Fibroblast of skin of right quadriceps (primary cell): ENCODE measurements at regions not wholly inside any gene's neighbourhood (a gene's known extent, or its start where the extent isn't known, plus 50 kb on each side); places are given as distances from the start of the nearest gene placed in this dataset.
A peak's percentile ranks its signal among the peaks of the same experiment; 100 is the strongest.
"Not testable (repeated sequence)": the region's sequence is repeated elsewhere in the genome, so short reads cannot be mapped to it uniquely, and the experiment has no call there.

Source experiments
- DNase-seq: peaks from one replicate; pipeline ENCODE4 v3.0.0-alpha.2; 2013

DNA sequence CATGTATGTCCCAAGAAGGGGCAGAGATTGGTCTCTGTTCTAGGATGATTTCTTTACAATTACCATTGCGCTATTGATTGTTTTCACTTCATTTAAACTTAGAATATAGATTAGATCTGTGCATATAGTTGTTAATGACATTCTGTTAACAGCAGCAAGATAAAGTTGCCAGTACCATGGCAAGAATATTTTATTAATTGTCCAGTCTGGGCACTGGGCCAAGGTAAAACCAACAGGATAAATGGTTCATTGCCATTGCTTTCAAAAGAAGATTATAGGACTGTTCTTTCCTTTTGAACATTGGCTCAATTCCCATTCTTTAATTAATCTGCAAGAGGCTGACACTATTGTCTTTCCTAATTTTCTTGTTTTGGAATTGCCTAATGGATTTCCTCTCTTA lies 592.4 kb downstream of the RFPL4B start:
- no peak for DNase-seq

DNA sequence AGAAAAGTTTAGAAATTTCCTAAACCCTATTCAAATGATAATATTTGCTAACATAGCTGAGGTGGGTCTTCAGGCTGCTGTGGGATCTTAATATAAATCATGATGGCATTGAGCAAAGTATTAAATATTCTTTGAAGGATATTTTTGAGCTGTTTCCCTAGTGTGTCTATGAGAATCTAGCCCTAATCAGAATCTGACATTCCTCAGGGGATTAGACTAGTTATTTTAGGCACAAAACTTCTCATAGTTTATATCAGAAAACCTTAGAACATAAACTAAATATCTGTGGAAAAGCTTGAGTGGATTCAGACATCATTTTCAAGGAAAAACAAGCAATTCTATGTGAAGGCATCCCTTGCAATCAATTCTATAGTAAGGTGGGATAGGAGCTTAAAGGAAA lies 594.5 kb downstream of the RFPL4B start:
- no peak for DNase-seq

DNA sequence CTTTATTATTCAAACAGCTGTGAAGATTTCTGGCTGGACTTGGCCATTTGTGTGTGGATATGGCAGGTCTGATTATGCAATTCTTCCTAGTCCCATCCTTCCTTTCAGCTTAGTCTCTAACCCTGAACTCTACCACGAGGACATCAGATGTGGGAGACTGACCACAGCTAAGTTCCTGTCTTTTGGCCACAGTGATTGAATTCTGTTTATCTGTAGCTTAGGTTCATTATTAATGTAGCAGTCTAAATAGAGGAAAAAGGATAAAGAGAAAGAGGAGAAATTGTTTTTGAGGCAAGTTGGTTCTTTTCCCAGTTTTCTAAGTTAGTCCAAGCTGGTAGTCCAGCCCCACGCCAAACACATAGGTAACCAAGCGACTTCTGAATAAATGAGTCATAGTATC lies 598.9 kb downstream of the RFPL4B start:
- no peak for DNase-seq

DNA sequence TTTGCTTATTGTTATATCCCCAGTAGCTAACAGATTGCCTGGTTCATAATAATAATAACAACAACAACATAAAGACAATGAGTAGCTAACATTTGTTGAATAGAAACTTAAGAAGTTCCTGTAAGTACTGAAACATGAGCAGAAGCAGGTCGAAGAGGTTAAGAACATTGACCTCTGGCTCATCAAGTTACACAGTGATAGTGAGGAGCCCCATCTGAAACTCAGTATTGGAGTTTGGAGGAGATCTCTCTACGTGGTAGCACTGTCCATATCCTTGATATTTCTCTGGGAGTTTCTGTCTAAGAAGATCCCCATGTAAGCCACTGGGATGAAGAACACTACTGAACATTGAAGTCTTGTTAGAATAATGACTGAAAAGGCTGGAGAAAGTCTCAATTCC lies 600.4 kb downstream of the RFPL4B start:
- DNase-seq: no peak

DNA sequence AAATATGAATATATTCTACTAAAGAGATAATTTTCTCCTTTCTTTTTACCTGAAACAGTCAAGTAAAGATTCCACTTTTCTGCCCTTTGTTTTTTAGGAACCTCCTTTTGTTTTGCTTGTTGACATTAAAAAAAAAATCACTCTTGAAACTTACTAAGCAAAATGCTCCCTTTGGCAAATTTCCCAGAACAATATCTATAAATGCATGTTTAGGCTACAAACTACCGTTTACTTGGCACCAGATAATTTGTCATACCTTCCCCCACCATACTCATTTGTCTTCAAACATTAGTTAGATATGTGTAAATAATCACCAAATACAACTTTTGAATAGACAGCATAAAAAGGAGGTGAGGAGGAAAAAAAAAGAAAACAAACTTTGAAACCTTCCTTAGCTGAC lies 604.7 kb downstream of the RFPL4B start:
- peak; percentile 32 for DNase-seq

DNA sequence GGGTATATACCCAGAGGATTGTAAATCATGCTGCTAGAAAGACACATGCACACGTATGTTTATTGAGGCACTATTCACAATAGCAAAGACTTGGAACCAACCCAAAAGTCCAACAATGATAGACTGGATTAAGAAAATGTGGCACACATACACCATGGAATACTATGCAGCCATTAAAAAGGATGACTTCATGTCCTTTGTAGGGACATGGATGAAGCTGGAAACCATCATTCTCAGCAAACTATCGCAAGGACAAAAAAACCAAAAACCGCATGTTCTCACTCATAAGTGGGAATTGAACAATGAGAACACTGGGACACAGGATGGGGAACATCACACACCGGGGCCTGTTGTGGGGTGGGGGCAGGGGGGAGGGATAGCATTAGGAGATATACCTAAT lies 608.6 kb downstream of the RFPL4B start:
- not testable (repeated sequence) for DNase-seq

DNA sequence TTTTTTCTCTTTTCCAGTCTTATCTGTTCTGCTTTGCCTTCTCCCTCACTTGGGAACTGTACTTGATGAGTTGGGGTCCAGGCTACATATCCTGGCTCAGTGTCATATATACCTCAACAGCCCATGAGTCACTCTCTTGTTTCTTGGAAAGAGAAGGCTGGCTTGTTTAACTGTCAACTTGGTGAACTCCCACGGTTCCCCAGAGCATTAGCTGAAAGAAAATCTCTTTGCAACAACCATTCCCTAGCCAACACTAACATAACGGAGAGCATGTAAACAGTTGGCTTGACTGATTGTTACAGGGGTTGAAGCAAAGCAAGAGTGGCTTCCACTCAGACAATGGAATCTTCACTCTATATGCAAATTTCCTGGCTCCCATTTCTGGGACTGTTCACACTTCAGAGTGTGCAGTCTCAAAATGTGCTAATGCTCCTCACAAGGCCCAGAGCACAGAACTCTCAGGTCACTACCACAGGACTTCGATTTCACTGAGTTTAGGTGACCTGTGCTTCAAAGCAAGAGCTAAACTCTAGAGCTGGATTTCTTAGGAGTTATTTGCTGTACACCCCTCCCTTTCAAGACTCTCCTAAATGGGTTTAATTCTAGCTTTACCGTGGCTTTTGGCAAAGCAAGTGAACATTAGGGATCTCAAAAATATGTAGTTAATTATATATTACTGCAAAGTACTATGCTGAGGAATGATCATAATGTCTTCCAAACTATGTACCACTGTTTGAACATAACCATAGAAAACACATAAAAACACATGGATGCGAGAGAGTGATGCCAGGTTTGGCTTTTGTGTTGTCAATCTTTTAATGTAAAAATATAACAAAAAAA lies 609.8 kb downstream of the RFPL4B start:
- DNase-seq: peak; percentile 96

DNA sequence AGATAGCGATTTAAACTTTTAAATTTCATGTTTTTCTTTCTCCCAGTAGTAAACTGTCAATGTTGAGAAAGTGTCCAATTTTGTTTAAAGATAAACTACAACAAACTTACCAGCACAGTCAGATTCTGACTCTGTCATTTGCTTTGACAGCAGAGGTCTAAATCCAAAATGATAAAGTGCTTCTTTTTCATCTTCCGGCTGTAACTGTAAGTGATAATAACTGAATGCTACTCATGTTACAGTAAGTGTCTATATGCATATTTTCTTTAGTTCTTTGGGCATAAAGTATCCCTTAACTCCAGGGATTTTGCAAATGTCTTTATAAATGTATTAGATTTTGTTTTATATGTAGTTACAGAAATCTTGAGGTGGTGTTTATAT lies 610.4 kb downstream of the RFPL4B start:
- DNase-seq: no peak

DNA sequence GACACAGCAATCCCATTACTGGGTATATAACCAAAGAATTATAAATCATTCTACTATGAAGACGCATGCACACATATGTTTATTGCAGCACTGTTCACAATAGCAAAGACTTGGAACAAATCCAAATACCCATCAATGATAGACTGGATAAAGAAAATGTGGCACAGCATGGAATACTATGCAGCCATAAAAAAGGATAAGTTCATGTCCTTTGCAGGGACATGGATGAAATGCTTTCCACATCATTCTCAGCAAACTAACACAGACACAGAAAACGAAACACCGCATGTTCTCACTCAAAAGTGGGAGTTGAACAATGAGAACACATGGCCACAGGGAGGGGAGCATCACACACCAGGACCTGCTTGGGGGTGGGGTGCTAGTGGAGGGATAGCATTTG lies 613.0 kb downstream of the RFPL4B start:
- not testable (repeated sequence) for DNase-seq

DNA sequence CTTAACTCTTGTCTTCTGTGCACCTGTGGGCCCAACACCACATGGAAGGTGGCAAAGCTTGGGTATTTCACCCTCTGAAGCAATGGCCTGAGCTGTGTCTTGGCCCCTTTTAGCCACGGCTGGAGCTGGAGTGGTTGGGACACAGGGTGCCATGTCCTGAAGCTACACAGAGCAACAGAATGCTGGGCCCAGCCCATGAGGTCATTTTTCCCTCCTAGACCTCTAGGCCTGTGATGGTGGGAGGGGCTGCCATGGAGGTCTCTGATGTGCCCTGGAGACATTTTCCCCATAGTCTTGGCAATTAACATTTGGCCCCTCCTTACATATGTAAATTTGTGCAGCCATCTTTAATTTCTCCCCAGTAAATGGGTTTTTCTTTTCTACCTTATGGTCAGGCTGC lies 620.8 kb downstream of the RFPL4B start:
- DNase-seq: no peak

DNA sequence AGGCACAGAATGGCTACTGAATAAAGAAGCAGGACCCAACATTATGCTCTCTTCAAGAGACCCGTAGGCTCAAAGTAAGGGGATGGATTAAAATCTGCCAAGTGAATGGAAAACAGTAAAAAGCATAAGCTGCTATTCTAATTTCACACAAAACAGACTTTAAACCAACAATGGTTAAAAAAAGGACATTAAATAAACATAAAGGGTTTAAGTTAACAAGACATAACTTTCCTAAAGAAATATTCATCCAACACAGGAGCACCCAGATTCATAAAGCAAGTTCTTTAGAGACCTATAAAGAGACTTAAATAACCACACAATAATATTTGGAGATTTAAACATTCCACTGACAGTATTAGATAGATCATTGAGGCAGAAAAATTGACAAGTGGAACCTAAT lies 624.5 kb downstream of the RFPL4B start:
- DNase-seq: no peak

DNA sequence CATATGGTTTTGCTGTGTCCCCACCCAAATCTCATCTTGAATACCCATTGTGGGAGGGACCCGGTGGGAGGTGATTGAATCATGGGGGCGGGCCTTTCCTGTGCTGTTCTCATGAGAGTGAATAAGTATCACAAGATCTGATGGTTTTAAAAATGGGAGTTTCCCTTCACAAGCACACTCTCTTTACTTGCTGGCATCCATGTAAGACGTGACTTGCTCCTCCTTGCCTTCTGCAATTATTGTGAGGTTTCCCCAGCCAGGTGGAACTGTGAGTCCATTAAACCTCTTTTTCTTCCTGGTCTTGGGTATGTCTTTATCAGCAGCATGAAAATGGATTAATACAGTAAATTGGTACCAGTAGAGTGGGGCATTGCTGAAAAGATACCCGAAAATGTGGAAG lies 627.8 kb downstream of the RFPL4B start:
- not testable (repeated sequence) for DNase-seq

DNA sequence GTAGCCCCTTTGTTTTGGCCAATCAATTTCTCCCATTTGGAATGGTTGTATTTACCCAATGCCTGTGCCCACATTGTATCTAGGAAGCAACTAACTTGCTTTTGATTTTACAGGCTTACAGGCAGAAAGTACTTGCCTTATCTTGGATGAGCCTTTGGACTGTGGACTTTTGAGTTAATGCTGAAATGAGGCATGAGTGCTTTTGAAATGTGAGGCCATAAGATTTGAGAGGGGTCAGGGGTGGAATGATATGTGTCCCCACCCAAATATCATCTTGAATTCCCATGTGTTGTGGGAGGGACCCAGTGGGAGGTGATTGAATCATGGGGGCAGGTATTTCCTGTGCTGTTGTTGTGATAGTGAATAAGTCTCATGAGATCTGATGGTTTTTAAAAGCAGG lies 629.4 kb downstream of the RFPL4B start:
- not testable (repeated sequence) for DNase-seq

DNA sequence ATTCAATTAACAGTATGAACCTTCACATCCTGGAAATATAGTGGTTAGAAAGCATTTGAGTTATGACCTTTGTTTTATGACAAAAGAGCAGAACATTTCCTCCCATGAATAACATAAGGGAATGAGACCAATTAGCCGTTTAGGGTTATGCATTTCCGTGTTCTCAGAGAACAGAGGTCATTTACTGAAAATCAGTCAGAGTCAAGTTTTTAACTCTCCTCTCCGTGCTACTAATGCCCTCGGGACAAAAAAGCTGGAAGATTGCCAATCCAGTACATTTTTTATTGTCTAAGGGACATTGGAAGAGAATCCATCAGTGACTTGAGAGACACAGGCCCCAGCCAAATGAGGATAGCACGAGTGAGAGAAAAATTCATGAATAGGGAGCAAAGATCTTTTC lies 632.7 kb downstream of the RFPL4B start:
- peak; percentile 64 for DNase-seq

DNA sequence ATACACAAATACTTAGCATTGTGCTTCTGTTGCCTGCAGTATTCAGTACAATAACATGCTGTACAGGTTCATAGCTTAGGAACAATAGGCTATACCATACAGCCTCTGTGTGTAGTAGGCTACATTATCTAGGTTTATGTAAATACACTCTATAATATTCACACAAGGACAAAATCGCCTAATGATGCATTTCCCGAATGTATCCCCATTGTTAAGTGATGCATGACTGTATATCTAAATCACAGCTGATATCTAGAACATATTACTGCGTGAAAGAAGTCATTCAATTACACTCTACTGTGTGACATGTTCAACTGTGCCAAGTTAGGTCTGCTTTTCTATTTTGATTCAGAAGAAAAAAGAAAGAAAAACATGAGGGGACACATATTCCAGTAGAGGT lies 633.5 kb downstream of the RFPL4B start:
- DNase-seq: no peak

DNA sequence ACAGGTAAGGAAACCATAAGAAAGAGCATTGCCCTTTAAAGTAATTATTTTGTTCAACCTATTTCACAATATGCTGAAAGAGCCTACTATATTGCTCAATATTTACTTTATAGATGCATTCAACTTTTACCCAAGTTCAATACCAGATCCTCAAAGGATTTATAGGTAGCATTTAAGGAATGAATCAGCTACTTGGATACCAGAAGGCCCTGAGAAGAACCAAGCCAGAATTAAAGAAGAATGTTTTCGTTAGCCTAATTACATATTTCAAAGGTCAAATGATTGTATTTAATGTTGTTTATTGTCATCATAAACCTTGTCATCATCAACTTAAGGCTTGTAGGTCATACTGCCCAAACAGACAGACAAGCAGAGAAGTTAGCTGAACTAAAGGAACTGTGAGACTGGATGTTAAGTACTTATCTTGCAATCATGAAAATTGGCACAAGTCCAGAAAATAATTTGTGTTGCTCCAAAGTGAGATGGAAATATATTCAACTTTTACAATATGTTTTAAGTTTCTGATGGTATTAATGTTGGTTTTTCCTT lies 636.7 kb downstream of the RFPL4B start:
- peak; percentile 61 for DNase-seq

DNA sequence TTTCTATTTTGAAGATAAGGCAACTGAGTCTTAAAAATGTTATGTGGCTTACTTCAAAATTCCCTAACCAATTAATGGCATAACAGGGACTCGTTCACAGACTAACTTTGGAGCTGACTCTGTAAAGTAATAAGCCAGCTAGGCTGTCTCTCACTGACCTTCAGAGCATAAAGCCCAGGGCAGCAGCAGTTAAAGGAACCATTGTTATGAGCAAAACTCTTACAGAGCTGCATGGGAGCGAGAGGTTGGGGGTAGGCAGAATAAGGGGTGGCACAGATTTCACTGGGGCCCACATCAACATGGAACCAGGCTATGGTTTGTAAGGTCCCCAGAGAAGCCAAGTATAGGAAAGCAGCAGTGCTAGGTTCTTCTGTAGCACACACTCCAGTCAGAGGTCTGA lies 637.8 kb downstream of the RFPL4B start:
- DNase-seq: no peak

DNA sequence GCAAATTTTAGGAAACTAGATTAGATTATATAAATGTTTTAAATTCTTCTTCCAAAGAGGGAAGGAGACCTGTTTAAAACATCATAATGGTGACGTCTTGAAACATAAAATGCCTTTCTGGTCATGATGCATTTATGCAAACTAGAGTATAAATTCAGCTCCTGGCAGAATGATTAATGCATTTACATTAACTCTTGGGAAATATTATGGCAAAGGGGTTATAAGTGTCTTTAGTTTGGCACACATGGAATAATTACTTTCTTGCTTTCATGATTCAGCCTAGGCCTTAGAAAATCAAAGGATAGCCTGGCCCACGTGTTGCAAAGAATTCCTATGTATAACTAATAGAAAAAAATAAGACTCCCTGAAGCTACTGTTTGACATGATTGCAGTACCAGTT lies 639.2 kb downstream of the RFPL4B start:
- DNase-seq: peak; percentile 64

DNA sequence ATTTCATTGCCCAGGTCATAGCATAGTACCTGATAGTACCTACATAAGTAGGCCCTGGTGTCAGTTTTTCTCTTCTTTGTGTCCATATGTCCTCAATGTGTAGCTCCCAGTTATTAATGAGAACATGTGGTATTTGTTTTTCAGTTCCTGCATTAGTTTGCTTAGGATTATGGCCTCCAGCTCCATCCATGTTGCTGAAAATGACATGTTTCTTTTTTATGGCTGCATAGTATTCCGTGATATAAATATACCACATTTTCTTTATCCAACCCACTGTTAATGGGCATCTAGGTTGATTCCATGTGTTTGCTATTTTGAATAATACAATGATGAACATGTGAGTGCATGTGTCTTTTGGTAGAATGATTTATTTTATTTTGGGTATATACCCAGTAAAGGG lies 641.6 kb downstream of the RFPL4B start:
- DNase-seq: no peak

DNA sequence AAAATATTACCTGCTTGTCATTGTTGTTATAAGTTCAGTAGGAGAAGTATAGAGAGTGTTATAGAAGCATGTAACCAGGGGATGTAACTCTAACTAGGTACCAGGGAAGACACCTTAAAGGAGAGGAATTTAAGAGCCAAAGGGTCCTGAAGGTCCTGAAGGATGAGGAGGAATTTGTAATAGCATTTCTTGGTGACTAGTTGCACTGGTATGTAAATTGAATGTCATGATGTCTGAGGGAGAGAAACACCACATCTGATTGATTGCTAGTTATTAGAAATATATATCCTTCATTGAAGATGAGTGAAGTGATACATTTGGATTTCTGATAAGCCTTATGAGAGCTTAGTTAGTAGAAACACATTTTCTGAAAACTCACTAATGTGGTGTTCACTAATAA lies 643.8 kb downstream of the RFPL4B start:
- peak; percentile 49 for DNase-seq

DNA sequence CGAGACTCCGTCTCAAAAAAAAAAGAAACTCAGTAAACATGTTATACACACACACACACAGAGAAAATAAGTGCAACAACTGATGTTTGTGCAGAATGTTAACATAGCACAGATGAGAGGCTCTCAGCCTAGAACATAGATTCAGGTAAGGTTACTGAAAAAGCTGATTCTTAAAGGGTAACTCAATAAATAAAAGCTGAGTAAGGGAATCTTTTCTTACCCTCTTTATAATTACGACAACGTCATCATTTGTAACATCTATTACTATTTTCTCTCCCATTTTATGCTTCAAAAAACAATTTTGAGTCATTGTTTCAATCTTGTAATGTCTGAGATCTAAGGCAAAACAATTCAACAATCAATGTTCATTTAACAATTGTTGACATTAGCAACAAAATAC lies 644.8 kb downstream of the RFPL4B start:
- no peak for DNase-seq

DNA sequence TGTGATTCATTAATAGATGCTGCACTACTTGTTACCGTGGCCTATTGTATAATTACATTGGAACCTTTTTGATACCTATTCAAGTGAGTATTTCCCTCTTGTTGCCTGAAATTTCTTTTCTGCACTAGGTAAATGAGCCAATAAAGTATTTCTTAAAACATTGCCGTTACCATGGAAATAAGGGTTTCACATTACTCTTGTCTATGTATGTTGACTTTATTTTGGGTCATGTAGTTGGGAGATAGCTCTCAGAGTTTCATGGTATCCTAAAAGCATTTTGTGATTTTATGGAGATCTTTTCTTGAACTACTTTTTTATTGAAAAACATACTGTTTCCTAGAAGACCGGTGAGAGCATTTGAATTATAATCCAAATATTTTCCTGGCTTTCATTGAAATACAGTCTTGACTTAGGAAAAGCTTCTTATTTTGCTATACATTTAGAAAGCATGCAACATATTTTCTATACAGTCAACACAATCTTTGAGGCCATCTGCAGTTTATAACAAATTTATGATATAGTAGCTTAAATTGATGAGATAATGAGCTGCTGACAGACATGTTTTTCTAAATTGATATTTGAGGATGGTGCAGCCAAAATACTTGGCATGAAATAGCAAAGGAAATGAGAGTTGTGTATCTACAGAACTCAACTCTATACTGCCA lies 650.4 kb downstream of the RFPL4B start:
- peak; percentile 38 for DNase-seq

DNA sequence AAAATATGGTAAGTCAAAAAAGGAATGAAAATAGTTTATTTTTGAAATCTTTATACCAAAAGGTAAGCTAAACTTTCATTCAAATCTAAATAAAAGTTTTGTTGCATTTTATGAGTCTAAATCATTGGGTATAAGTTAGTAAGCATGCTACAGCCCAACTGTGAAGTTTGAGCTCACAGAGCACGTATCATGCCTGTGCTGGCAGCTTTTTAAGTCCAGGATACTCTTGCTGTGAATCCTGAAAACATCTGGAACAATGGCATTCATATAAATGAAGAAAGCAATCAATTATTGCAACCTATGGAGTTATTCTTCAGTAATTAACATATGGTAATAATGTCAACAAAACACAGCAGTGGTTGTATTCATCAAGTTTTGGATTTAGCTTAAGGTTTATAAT lies 656.9 kb downstream of the RFPL4B start:
- DNase-seq: no peak
